Limb (tissue), 2 donors: ENCODE measurements at regions not wholly inside any gene's neighbourhood (a gene's known extent, or its start where the extent isn't known, plus 50 kb on each side); places are given as distances from the start of the nearest gene placed in this dataset.
A peak's percentile ranks its signal among the peaks of the same experiment; 100 is the strongest.
"Not testable (repeated sequence)": the region's sequence is repeated elsewhere in the genome, so short reads cannot be mapped to it uniquely, and the experiment has no call there.

Source experiments
- DNase-seq, 2 donors: peaks; one replicate each; pipeline ENCODE4 v3.0.0-alpha.2; 2016; ENCODE audit errors: extremely low spot score in 2 of 2

DNA sequence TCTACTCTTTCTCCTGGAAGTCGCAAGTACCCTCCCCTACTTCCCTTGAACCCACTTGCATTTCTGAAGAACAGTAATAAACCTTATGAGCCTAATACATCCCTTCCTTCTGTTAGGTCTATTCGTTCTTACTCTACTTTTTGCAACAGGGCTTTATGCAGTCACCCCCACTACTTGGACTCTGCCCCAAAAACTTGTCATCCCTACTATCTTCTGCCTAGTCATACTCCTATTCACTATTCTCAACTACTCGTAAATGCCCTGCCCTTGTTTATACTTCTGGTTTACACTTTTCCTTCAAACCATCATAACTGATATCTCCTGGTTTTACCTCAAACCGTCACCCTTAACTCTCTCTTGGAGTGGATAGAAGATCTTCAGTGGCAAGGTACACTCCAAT, 55.2 kb upstream of the SLIT2 start:
- no peak for DNase-seq

GRCh38 chr4:20195071-20195885, 56.4 kb upstream of the SLIT2 start:
- no peak for DNase-seq

GRCh38 chr4:20194123-20195013, 57.3 kb upstream of the SLIT2 start:
- peak in 1 of 2 donors; percentile 6 for DNase-seq

GRCh38 chr4:20193141-20193936, 58.4 kb upstream of the SLIT2 start:
- no peak for DNase-seq

DNA sequence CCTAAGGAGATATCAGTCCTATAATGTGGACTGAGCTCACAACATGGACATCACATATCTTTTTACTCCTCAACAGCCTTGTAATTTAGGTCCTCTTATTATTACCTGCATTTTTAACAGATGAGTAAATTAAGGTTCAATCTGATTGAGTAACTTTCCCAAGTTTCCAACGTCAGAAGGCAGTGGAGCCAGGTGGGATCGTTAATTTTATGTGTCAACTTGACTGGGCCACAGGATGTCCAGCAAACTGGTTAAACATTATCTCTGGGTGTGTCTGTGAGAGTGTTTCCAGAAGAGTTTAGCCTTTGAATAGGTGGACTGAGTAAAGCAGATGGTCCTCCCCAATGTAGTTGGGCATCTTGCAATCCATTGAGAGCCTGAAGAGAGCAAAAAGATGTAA, 59.0 kb upstream of the SLIT2 start:
- no peak for DNase-seq

DNA sequence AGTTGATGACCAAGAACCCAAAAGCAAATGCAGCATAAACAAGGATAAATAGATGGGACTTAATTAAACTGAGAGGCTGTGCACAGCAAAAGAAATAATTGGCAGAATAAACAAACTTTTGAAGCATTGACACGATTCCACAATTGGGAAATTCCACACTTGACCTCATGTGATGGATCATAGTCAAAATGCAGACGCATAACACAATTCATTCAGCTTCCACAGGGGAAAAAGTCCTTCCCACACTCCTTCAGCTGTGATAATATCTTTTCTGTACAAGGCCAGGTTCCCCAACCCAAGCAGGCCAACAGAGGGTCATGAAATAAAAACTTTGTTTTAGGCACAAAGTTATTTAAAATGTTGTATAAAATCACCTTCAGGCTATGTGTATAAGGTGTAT, 66.6 kb upstream of the SLIT2 start:
- DNase-seq = no peak

DNA sequence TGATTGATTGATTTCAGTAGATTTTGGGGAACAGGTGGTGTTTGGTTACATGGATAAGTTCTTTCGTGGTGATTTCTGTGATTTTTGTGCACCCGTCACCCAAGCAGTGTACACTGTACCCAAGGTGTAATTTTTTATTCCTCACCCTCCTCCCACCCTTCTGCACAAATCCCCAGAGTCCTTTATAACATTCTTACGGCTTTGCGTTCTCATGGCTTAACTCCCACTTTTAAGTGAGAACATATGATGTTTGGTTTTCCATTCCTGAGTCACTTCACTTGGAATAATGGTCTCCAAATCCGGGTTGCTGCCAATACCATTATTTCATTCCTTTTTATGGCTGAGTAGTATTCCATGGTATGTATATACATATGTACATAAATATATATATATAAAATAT, 68.6 kb upstream of the SLIT2 start:
- not testable (repeated sequence) for DNase-seq

- DNase-seq = no peak
Observed at GRCh38 chr4:20181926-20182325, 69.8 kb upstream of the SLIT2 start.

DNA sequence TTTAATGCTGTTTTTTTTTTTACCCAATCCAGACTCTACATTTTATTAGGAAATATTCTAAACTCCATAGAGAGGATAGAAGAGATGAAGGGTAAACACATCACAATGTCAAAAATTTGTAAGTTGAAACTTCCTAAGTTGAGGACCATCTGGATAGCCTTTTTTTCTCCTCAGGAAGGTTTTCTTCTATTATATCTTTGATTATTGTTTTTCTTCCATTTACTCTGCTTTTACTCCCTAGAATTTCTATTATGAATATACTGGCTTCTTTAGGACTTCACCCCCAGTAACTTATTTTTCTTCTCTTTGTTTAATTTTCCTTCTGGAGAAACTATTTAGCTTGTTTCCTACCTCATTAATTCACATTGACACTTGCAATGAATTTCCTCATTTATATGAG, 71.2 kb upstream of the SLIT2 start:
- no peak for DNase-seq

DNA sequence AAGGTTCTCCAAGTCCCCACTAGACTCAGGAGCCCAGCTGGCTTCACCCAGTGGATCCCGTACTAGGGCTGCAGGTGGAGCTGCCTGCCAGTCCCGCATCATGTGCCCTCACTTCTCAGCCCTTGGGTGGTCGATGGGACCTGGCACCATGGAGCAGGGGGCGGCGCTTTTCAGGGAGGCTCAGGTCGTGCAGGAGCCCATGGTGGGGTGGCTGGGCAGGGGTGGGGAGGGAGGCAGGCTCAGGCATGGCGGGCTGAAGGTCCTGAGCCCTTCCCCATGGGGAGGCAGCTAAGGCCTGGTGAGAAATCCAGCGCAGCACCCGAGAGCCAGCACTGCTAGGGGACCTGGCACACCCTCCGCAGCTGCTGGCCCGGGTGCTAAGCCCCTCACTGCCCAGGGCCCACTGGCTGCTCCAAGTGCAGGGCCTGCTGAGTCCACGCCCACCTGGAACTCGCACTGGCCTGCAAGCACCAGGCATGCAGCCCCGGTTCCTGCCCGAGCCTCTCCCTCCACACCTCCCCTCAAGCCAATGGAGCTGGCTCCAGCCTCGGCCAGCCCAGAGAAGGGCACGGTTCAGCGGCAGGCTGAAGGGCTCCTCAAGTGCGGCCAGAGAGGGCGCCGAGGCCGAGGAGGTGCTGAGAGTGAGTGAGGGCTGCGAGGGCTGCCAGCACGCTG, 72.7 kb upstream of the SLIT2 start:
- DNase-seq = no peak

GRCh38 chr4:20176881-20177280, 74.8 kb upstream of the SLIT2 start:
- DNase-seq = no peak

- DNase-seq = no peak
Observed at GRCh38 chr4:20172070-20172760, 79.5 kb upstream of the SLIT2 start.

DNA sequence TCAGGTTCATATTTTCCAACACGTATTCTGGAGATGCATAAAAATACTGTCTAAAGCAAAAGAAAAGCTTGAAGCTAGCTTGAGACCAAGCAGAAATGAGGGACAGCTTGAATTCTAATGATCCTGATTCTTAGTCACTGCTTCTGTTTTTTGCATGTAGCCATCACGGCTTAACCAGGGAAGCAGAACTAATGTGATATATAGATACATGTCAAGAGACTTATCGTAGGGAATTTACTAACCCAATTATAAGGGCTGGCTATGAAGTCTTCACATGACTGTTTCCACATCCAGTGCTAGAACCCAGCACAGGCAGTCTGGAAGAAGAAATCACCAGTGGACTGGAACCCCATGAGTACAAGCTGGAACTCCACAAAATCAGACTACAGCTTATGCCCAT, 85.2 kb upstream of the SLIT2 start:
- DNase-seq = no peak

GRCh38 chr4:20159516-20159915, 92.2 kb upstream of the SLIT2 start:
- no peak for DNase-seq

DNA sequence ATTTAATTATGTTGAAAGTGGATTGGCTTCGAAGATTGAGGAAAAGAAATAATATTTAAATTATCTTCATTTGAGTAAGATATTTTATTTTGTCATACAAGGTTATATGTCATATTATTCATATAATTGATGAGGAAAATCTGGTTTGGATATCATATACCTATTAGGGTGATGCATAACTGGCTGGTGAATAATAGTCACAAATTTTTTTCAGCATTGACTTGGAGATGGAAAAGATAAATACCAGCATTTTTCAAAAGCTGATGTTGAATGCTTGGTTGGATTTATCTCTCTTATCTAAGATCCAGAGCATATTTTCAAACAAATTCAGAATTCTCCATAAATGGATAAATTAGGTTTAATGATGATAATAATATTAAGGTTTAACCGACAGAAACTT, 93.5 kb upstream of the SLIT2 start:
- no peak for DNase-seq

DNA sequence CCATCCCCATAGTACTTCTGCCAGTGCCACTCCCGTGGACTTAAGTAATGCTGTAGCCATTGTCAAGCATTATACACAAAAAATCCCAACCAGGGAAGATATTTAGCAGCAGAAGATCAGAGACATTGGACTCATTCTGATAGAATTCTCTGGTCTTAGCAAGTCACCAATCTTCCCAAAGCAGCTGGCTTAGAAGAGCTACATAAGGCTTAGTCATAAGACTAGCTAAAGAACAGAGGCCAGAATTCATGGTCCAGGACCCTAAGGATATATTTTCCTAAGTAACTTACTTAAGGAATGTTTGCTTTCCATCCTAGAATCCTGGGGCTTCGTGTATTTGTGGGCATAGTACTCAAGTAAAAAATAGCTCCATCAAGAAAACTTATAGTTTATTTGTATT, 100.3 kb upstream of the SLIT2 start:
- DNase-seq = no peak

DNA sequence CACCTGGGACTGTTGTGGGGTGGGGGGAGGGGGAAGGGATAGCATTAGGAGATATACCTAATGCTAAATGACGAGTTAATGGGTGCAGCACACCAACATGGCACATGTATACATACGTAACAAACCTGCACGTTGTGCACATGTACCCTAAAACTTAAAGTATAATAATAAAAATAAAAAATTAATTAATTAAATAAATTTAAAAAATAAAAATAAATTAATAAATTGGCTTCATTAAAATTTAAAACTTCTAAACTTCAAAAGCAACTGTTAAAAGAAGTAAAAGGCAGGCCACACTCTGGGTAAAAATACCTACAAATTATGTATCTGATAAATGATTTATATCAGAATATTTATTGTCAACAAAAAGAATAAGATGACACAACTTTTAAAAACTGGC, 102.6 kb upstream of the SLIT2 start:
- not testable (repeated sequence) for DNase-seq

DNA sequence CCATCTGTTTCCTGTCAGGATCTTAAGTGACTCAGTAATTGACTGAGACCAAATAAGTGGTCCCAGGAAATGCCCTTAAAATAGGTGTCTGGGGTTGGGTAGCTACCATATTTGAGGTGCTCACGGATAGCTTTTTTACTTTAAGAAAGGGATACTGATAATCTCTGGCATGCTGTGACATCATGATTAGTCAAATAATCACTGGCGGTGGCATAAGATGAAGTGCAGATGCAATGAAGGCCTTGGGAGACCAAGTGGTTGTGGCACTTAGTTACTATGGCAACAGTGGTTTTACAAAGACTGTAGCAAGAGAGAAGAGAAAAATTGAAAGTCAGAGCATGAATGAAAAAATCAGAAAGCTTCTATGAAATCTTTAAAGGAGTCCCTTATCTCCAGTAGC, 114.5 kb upstream of the SLIT2 start:
- DNase-seq = no peak

GRCh38 chr4:20127626-20128025, 124.1 kb upstream of the SLIT2 start:
- no peak for DNase-seq

DNA sequence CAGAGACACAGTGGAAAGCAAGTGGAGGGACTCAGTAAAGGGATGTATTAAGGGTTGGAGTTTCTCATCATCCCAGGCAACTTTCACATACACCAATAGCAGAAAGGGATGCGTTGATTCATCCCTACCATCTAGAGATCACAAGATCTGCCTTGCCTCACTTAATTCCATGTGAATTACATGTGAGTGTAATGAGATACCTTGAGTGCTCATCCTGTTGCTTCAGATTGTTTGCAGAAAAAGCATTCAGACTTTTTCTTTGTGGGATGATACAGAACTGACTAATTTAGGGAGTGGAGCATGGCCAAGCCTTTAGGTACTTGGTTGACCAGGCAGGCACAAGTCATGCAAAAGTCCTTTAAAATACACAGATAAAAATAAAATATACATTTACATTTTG, 124.8 kb upstream of the SLIT2 start:
- no peak for DNase-seq
